ENCODE measurements at regions not wholly inside any gene's neighbourhood (a gene's known extent, or its start where the extent isn't known, plus 50 kb on each side); places are given as distances from the start of the nearest gene placed in this dataset.

DNA sequence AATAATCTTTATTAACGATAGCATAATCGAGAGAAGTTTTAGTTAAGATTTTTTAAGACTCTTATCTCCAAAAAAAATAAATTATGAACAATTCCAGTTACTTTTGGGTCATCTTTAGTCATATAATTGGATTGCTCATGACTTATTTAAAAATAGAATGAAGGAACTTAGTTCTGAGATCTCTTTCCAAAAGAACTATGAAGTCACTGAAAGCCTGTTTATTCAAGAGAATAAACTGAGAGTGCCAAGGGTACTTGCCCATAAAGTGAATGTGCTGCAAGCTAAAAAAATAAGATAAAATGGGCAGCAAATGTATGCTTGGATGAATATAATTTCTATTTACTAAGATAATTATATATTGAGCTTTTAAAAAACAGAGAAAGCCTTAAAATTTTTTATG lies 176.5 kb upstream of the PLSCR5 start:
- no peak for ATAC-seq

GRCh38 chr3:146781059-146781458 lies 175.9 kb upstream of the PLSCR5 start:
- 15% methylated on average over 2 of the region's 3 CpGs for WGBS (ENCODE audit: insufficient coverage, low coverage, low lambda C conversion rate, missing lambda C conversion rate)
- H3K36me3 ChIP-seq, result no peaks in the 10 kb centered on the region
- DNase-seq (no peak), ATAC-seq (no peak)
- H3K27me3 ChIP-seq, result no peaks in the 10 kb centered on the region
- TF ChIP-seq POLR2A (IDR thresholded peaks at IDR 0.05), result no peak
- TF ChIP-seq, protein P1, sequence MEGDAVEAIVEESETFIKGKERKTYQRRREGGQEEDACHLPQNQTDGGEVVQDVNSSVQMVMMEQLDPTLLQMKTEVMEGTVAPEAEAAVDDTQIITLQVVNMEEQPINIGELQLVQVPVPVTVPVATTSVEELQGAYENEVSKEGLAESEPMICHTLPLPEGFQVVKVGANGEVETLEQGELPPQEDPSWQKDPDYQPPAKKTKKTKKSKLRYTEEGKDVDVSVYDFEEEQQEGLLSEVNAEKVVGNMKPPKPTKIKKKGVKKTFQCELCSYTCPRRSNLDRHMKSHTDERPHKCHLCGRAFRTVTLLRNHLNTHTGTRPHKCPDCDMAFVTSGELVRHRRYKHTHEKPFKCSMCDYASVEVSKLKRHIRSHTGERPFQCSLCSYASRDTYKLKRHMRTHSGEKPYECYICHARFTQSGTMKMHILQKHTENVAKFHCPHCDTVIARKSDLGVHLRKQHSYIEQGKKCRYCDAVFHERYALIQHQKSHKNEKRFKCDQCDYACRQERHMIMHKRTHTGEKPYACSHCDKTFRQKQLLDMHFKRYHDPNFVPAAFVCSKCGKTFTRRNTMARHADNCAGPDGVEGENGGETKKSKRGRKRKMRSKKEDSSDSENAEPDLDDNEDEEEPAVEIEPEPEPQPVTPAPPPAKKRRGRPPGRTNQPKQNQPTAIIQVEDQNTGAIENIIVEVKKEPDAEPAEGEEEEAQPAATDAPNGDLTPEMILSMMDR (IDR thresholded peaks at IDR 0.05), result no peak
- H3K9me3 ChIP-seq, result no peaks in the 10 kb centered on the region
- H3K4me1 ChIP-seq, result no peaks in the 10 kb centered on the region
- intact Hi-C loops (cut with DNase I), result no loop called here
- no peak overlapping the region for H3K4me3 ChIP-seq
- no peak overlapping the region for H3K27ac ChIP-seq

More for the DNA sequence above, 176.5 kb upstream of the PLSCR5 start:
- Histone ChIP-seq H3K4me3 (no peak overlapping the region), H3K36me3 (no peaks in the 10 kb centered on the region), H3K27ac (no peak overlapping the region), H3K27me3 (no peaks in the 10 kb centered on the region), H3K4me1 (no peaks in the 10 kb centered on the region), H3K9me3 (no peaks in the 10 kb centered on the region)
- no peak for DNase-seq
- no peak for TF ChIP-seq POLR2A (IDR thresholded peaks at IDR 0.05)
- TF ChIP-seq, protein P1 (IDR thresholded peaks at IDR 0.05), result no peak
- intact Hi-C loops (cut with DNase I), result no loop called here
- WGBS (ENCODE audit: insufficient coverage, low coverage, low lambda C conversion rate, missing lambda C conversion rate), result 10% methylated on average over 2 of the region's 2 CpGs

- H3K36me3 ChIP-seq, result no peaks in the 10 kb centered on the region
- ATAC-seq (no peak), DNase-seq (no peak)
- TF ChIP-seq POLR2A (IDR thresholded peaks at IDR 0.05), result no peak
- TF ChIP-seq, protein P1 (IDR thresholded peaks at IDR 0.05), result no peak
- no peaks in the 10 kb centered on the region for H3K27me3 ChIP-seq
- WGBS (ENCODE audit: insufficient coverage, low coverage, low lambda C conversion rate, missing lambda C conversion rate), result 49% methylated on average over 2 of the region's 2 CpGs
- intact Hi-C loops (cut with DNase I), result no loop called here
- no peak overlapping the region for H3K4me3 ChIP-seq
- no peaks in the 10 kb centered on the region for H3K9me3 ChIP-seq
- H3K4me1 ChIP-seq, result no peaks in the 10 kb centered on the region
- no peak overlapping the region for H3K27ac ChIP-seq
Observed at GRCh38 chr3:146780251-146780650, 175.1 kb upstream of the PLSCR5 start.

- Histone ChIP-seq H3K4me3 (no peak overlapping the region), H3K9me3 (no peaks in the 10 kb centered on the region), H3K27ac (no peak overlapping the region), H3K36me3 (no peaks in the 10 kb centered on the region), H3K4me1 (no peaks in the 10 kb centered on the region), H3K27me3 (no peaks in the 10 kb centered on the region)
- intact Hi-C loops (cut with DNase I), result no loop called here
- ATAC-seq (no peak), DNase-seq (no peak)
- TF ChIP-seq, protein P1 (IDR thresholded peaks at IDR 0.05), result no peak
- no peak for TF ChIP-seq POLR2A (IDR thresholded peaks at IDR 0.05)
Observed at GRCh38 chr3:146777941-146778340, 172.8 kb upstream of the PLSCR5 start.

- WGBS (ENCODE audit: insufficient coverage, low coverage, low lambda C conversion rate, missing lambda C conversion rate), result 80% methylated on average over 2 of the region's 34 CpGs
- ATAC-seq (no peak), DNase-seq (no peak)
- no peaks in the 10 kb centered on the region for H3K36me3 ChIP-seq
- H3K27ac ChIP-seq, result no peak overlapping the region
- no peaks in the 10 kb centered on the region for H3K9me3 ChIP-seq
- no peaks in the 10 kb centered on the region for H3K4me1 ChIP-seq
- H3K27me3 ChIP-seq, result no peaks in the 10 kb centered on the region
- intact Hi-C loops (cut with DNase I), result no loop called here
- H3K4me3 ChIP-seq, result no peak overlapping the region
- TF ChIP-seq, protein P1 (IDR thresholded peaks at IDR 0.05), result no peak
- no peak for TF ChIP-seq POLR2A (IDR thresholded peaks at IDR 0.05)
Observed at GRCh38 chr3:146772211-146772743, 167.1 kb upstream of the PLSCR5 start.

All from right lobe of liver (tissue), 6 donors.